Left ventricle myocardium inferior (tissue), 1 donor: ENCODE measurements at regions not wholly inside any gene's neighbourhood (a gene's known extent, or its start where the extent isn't known, plus 50 kb on each side); places are given as distances from the start of the nearest gene placed in this dataset.

ENCODE experiments used
- DNase-seq: peaks from one replicate; pipeline ENCODE4 v3.0.0-alpha.2; 2020
- H3K27ac ChIP-seq: fragments of 200-600 bp; replicated peaks from 2 replicates; pipeline ENCODE4 v1.8.0; 2021
- H3K27me3 ChIP-seq: fragments of 200-600 bp; 2 replicates; pipeline ENCODE4 v1.8.0; 2021; ENCODE audit warnings: low read depth
- H3K36me3 ChIP-seq: fragments of 200-600 bp; 2 replicates; pipeline ENCODE4 v1.8.0; 2021
- H3K4me1 ChIP-seq: fragments of 200-600 bp; 2 replicates; pipeline ENCODE4 v1.8.0; 2021
- H3K4me3 ChIP-seq: fragments of 200-600 bp; 2 replicates; pipeline ENCODE4 v1.8.0; 2021; ENCODE audit warnings: mild to moderate bottlenecking, moderate library complexity
- H3K9me3 ChIP-seq: fragments of 200-600 bp; replicated peaks from 2 replicates; pipeline ENCODE4 v1.8.0; 2021
- intact Hi-C: fragments of 100-400 bp; cut with micrococcal nuclease; formaldehyde crosslinking; loops from one replicate; pipeline ENCODE4 v1.11.0; 2022
- TF ChIP-seq, protein P1 (sequence below): fragments of 200-600 bp; IDR thresholded peaks from 2 replicates; pipeline ENCODE4 v1.8.0; 2021; ENCODE audit warnings: antibody characterized with exemption, mild to moderate bottlenecking, borderline replicate concordance
- donor health status: DM: no; HTN: yes; CAD: no; lungs with severe emphysema.

DNA sequence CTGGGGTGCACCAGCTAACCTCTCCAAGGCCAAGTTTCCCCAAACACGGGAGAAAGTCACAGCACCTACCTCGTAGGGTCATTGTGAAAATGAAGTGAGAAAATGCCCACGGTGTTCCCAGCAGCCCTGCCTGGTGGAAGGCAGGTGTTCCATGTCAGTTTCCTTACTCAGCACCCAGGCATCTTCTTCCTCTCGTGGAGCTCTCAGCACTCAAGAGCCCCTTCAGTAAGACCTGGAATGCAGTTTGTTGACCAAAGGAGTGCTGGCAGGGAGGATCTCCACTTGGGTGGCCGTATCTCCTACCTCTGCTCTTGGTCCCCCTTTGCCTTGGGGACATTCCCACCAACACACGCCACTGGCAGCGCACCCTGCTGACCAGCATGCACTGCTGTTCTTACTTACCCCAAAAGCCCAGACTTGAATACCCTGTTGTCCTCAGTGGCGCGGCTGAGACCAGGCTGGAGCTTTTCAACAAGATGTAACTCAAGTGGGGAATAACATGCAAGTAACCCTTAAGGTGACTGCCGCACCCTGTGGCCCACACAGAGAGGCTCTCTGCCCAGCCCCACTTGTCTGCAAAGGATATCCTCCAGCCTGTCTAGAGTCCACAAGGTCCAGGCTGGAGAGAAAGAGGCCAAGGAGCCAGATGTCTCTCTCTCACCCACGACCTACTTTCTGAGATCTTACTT is 201.2 kb upstream of the TMEM45B start:
- no peak for DNase-seq
- H3K9me3 ChIP-seq = no peaks in the 10 kb centered on the region
- intact Hi-C loops = no loop called here
- H3K4me3 ChIP-seq = no peak overlapping the region
- no peaks in the 10 kb centered on the region for H3K36me3 ChIP-seq
- TF ChIP-seq, protein P1, sequence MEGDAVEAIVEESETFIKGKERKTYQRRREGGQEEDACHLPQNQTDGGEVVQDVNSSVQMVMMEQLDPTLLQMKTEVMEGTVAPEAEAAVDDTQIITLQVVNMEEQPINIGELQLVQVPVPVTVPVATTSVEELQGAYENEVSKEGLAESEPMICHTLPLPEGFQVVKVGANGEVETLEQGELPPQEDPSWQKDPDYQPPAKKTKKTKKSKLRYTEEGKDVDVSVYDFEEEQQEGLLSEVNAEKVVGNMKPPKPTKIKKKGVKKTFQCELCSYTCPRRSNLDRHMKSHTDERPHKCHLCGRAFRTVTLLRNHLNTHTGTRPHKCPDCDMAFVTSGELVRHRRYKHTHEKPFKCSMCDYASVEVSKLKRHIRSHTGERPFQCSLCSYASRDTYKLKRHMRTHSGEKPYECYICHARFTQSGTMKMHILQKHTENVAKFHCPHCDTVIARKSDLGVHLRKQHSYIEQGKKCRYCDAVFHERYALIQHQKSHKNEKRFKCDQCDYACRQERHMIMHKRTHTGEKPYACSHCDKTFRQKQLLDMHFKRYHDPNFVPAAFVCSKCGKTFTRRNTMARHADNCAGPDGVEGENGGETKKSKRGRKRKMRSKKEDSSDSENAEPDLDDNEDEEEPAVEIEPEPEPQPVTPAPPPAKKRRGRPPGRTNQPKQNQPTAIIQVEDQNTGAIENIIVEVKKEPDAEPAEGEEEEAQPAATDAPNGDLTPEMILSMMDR = no peak
- H3K4me1 ChIP-seq = no peaks in the 10 kb centered on the region
- peaks cover 52% of the 10 kb centered on the region for H3K27me3 ChIP-seq
- H3K27ac ChIP-seq = no peak overlapping the region

DNA sequence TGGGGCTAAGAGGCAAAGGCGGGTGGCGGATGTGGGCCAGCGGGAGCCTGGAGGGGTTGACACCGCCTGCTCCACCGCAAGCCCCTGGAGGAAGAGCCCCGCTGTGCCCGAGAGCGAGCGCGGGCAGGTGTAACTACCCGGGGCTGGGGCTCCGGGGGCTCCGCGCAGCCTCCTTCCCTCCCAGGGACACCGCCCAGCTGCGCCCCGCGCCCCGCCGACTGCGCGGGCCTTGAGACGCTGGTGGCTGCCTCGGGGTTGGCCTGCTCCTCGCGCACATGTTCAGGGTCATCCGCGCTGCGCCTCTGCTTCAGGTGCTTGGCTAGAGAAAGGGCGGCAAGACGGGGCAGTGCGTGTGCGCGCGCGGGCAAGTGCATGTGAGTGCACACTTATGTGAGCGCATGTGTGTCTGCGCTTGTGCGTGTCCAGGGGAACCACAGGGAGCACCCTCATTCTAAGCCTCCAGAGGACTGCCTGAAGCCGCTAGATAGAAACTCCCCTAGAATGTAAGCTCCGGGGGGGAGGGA is 197.5 kb upstream of the TMEM45B start:
- TF ChIP-seq, protein P1 = no peak
- intact Hi-C loops = no loop called here
- Histone ChIP-seq H3K4me3 (no peak overlapping the region), H3K9me3 (no peaks in the 10 kb centered on the region), H3K36me3 (no peaks in the 10 kb centered on the region), H3K27me3 (peaks cover 58% of the 10 kb centered on the region), H3K4me1 (no peaks in the 10 kb centered on the region), H3K27ac (no peak overlapping the region)
- no peak for DNase-seq

DNA sequence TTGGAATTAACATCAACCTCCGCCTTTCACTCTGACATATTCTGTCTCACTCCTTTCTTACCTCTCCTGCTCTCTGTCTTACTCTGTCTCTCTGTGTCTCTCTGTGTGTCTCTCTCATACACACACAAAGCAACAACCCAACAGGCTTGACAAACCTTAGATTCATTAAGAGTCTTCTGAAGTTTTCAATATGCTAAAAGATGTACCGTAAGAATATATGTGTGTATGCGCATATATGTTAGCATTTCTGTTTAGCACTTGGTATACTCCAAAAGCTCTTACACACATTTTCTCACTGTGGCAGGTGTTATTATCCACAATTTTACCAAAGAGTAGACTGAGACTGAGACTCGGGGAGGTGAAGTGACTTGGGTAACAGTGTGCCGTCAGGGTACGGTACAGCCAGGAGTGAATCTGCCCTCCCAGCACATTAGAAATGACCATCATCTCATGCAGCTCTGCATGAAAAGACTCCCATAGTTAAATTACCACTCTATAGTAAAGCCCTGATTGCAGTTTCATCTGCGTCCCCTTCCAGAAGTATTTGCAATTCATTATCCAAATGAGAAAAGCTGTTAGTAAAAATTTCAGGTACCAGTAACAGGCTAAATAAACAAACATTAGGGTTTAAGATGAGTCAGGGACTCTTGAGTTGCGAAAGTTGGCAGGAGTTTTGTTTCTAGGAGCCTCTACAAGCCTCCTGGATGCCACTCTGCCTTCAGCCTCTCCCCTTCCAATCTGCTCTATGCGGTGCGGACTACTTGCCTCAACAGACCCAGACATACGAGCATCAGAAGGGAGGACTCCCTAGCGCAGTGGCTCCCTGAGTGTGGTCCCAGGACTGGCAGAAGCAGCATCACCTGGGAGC is 195.2 kb upstream of the TMEM45B start:
- intact Hi-C loops = no loop called here

DNA sequence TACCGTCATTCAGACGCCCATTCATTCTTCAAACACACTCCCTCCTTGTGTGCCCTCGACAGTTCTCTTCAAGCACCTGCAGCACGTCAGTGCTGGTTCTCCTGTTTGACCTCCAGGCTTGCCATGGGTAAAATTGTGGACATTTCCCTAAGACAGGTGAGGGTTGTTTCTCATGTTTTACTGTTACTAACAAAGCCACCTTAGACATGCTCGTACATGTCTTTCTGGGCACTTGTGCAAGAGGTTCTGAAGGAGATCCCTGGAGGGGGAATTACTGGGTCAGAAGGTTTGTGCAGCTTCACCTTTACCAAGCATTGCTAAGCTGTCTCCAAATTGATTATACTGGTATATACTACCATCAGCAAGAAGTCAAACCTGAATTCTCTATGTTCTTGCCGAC is 189.7 kb upstream of the TMEM45B start:
- no peak overlapping the region for H3K4me3 ChIP-seq
- peaks cover 11% of the 10 kb centered on the region for H3K9me3 ChIP-seq
- H3K4me1 ChIP-seq = no peaks in the 10 kb centered on the region
- intact Hi-C loops = no loop called here
- H3K36me3 ChIP-seq = no peaks in the 10 kb centered on the region
- H3K27ac ChIP-seq = no peak overlapping the region
- DNase-seq = no peak
- TF ChIP-seq, protein P1 = no peak
- H3K27me3 ChIP-seq = peaks cover 7% of the 10 kb centered on the region

More for the DNA sequence above, 195.2 kb upstream of the TMEM45B start:
- H3K27ac ChIP-seq = no peak overlapping the region
- no peaks in the 10 kb centered on the region for H3K4me1 ChIP-seq
- H3K27me3 ChIP-seq = peaks cover 47% of the 10 kb centered on the region
- no peak for DNase-seq
- no peak overlapping the region for H3K4me3 ChIP-seq
- TF ChIP-seq, protein P1 = no peak
- no peaks in the 10 kb centered on the region for H3K36me3 ChIP-seq
- H3K9me3 ChIP-seq = no peaks in the 10 kb centered on the region

GRCh38 chr11:129631201-129631600 is 184.4 kb upstream of the TMEM45B start:
- Histone ChIP-seq H3K4me1 (no peaks in the 10 kb centered on the region), H3K9me3 (peaks cover 18% of the 10 kb centered on the region), H3K27me3 (peaks cover 17% of the 10 kb centered on the region), H3K36me3 (no peaks in the 10 kb centered on the region), H3K4me3 (no peak overlapping the region), H3K27ac (no peak overlapping the region)
- no peak for DNase-seq
- intact Hi-C loops = no loop called here
- TF ChIP-seq, protein P1 = no peak
